ENCODE measurements at regions not wholly inside any gene's neighbourhood (a gene's known extent, or its start where the extent isn't known, plus 50 kb on each side); places are given as distances from the start of the nearest gene placed in this dataset.
"Not testable (repeated sequence)": the region's sequence is repeated elsewhere in the genome, so short reads cannot be mapped to it uniquely, and the experiment has no call there.

- Histone ChIP-seq H3K4me3 (ENCODE audit: insufficient read depth, low read length, poor library complexity, severe bottlenecking) (no peak overlapping the region), H2AFZ (ENCODE audit: low read depth, low read length, severe bottlenecking) (no peak overlapping the region), H3K27me3 (ENCODE audit: low read length) (no peaks in the 10 kb centered on the region), H4K20me1 (ENCODE audit: low read depth, low read length) (no peaks in the 10 kb centered on the region), H3K27ac (ENCODE audit: low read depth, low read length) (no peak overlapping the region), H3K36me3 (ENCODE audit: low read length) (no peaks in the 10 kb centered on the region), H3K9me3 (ENCODE audit: insufficient read depth, low read length) (no peaks in the 10 kb centered on the region), H3K9me2 (replicated peaks; ENCODE audit: insufficient read depth, low read length) (no peaks in the 10 kb centered on the region), H3K9ac (ENCODE audit: low read length) (no peak overlapping the region), H3K4me2 (ENCODE audit: low read depth, low read length, poor library complexity, severe bottlenecking) (no peak overlapping the region), H3F3A (ENCODE audit: insufficient read depth) (no peaks in the 10 kb centered on the region), H3K79me2 (ENCODE audit: insufficient read depth, low read length) (no peaks in the 10 kb centered on the region)
- TF ChIP-seq CTCF (IDR thresholded peaks at IDR 0.05; ENCODE audit: insufficient read depth, low read length, poor library complexity, severe bottlenecking) = no peak
- no peak for TF ChIP-seq EZH2phosphoT487 (conservative IDR thresholded peaks at IDR 0.05; ENCODE audit: low read length)
Observed at GRCh38 chr5:67725604-67726003, 490.0 kb upstream of the PIK3R1 start.

GRCh38 chr5:67724412-67725135 lies 491.0 kb upstream of the PIK3R1 start:
- no peaks in the 10 kb centered on the region for H3F3A ChIP-seq (ENCODE audit: insufficient read depth)
- no peaks in the 10 kb centered on the region for H4K20me1 ChIP-seq (ENCODE audit: low read depth, low read length)
- H2AFZ ChIP-seq (ENCODE audit: low read depth, low read length, severe bottlenecking) = no peak overlapping the region
- H3K27me3 ChIP-seq (ENCODE audit: low read length) = no peaks in the 10 kb centered on the region
- H3K27ac ChIP-seq (ENCODE audit: low read depth, low read length) = no peak overlapping the region
- no peaks in the 10 kb centered on the region for H3K36me3 ChIP-seq (ENCODE audit: low read length)
- no peaks in the 10 kb centered on the region for H3K9me3 ChIP-seq (ENCODE audit: insufficient read depth, low read length)
- TF ChIP-seq CTCF (IDR thresholded peaks at IDR 0.05; ENCODE audit: insufficient read depth, low read length, poor library complexity, severe bottlenecking) (no peak), EZH2phosphoT487 (conservative IDR thresholded peaks at IDR 0.05; ENCODE audit: low read length) (no peak)
- no peak overlapping the region for H3K4me2 ChIP-seq (ENCODE audit: low read depth, low read length, poor library complexity, severe bottlenecking)
- no peaks in the 10 kb centered on the region for H3K79me2 ChIP-seq (ENCODE audit: insufficient read depth, low read length)
- H3K9me2 ChIP-seq (replicated peaks; ENCODE audit: insufficient read depth, low read length) = no peaks in the 10 kb centered on the region
- no peak overlapping the region for H3K9ac ChIP-seq (ENCODE audit: low read length)
- no peak overlapping the region for H3K4me3 ChIP-seq (ENCODE audit: insufficient read depth, low read length, poor library complexity, severe bottlenecking)

DNA sequence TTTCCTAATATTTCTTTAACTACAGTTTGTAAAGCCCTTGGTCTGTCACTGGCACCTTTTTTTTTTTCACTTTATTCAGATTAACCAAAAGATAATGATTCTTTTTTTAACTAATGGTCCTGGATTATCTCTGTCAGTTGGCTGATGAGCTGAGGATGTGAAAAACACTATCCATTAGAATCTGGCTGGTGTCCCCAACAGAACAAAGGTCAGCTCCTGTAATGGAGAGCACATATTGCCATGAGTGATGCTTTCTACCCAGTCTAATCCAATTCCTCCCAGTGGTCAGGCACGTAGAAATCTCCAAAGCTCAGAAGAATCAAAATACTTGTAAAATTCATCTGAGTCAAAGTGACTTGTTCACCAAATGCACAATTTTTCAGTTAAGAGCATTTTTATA lies 491.7 kb upstream of the PIK3R1 start:
- Histone ChIP-seq H2AFZ (ENCODE audit: low read depth, low read length, severe bottlenecking) (no peak overlapping the region), H3K4me3 (ENCODE audit: insufficient read depth, low read length, poor library complexity, severe bottlenecking) (no peak overlapping the region), H3K9ac (ENCODE audit: low read length) (no peak overlapping the region), H4K20me1 (ENCODE audit: low read depth, low read length) (no peaks in the 10 kb centered on the region), H3K4me2 (ENCODE audit: low read depth, low read length, poor library complexity, severe bottlenecking) (no peak overlapping the region), H3K79me2 (ENCODE audit: insufficient read depth, low read length) (no peaks in the 10 kb centered on the region), H3K27me3 (ENCODE audit: low read length) (no peaks in the 10 kb centered on the region), H3K36me3 (ENCODE audit: low read length) (no peaks in the 10 kb centered on the region), H3K9me2 (replicated peaks; ENCODE audit: insufficient read depth, low read length) (no peaks in the 10 kb centered on the region), H3K9me3 (ENCODE audit: insufficient read depth, low read length) (no peaks in the 10 kb centered on the region), H3F3A (ENCODE audit: insufficient read depth) (no peaks in the 10 kb centered on the region), H3K27ac (ENCODE audit: low read depth, low read length) (no peak overlapping the region)
- no peak for TF ChIP-seq EZH2phosphoT487 (conservative IDR thresholded peaks at IDR 0.05; ENCODE audit: low read length)
- TF ChIP-seq CTCF (IDR thresholded peaks at IDR 0.05; ENCODE audit: insufficient read depth, low read length, poor library complexity, severe bottlenecking) = no peak

DNA sequence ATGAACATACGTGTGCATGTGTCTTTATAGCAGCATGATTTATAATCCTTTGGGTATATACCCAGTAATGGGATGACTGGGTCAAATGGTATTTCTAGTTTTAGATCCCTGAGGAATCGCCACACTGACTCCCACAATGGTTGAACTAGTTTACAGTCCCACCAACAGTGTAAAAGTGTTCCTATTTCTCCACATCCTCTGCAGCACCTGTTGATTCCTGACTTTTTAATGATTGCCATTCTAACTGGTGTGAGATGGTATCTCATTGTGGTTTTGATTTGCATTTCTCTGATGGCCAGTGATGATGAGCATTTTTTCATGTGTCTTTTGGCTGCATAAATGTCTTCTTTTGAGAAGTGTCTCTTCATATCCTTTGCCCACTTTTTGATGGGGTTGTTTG lies 493.0 kb upstream of the PIK3R1 start:
- H3K36me3 ChIP-seq (ENCODE audit: low read length); H3K27me3 ChIP-seq (ENCODE audit: low read length); H3K4me3 ChIP-seq (ENCODE audit: insufficient read depth, low read length, poor library complexity, severe bottlenecking); H4K20me1 ChIP-seq (ENCODE audit: low read depth, low read length); H3K9ac ChIP-seq (ENCODE audit: low read length); H3K27ac ChIP-seq (ENCODE audit: low read depth, low read length); H3K79me2 ChIP-seq (ENCODE audit: insufficient read depth, low read length); H2AFZ ChIP-seq (ENCODE audit: low read depth, low read length, severe bottlenecking); H3K9me2 ChIP-seq (replicated peaks; ENCODE audit: insufficient read depth, low read length); H3F3A ChIP-seq (ENCODE audit: insufficient read depth); H3K9me3 ChIP-seq (ENCODE audit: insufficient read depth, low read length); H3K4me2 ChIP-seq (ENCODE audit: low read depth, low read length, poor library complexity, severe bottlenecking): not testable (repeated sequence)
